ENCODE measurements at regions not wholly inside any gene's neighbourhood (a gene's known extent, or its start where the extent isn't known, plus 50 kb on each side); places are given as distances from the start of the nearest gene placed in this dataset.
"Not testable (repeated sequence)": the region's sequence is repeated elsewhere in the genome, so short reads cannot be mapped to it uniquely, and the experiment has no call there.

DNA sequence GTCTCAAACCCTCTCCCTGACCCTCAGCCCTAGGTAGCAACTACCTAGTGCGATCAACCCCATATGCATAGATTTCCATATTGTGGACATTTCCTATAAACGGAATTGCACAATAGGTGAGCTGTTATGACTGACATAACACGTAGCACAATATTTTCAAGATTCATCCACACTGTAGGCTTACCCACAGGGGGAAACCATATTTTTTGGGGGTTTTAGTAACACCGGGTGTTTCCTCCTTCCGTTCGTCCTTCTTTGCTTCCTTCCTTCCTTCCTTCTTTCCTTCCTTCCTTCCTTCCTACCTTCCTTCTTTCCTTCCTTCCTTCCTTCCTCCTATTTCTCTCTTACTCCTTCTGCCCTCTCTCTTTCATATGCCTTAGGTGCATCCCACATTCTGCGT, 524.2 kb downstream of the CWH43 start:
- not testable (repeated sequence) for H3K9ac ChIP-seq (ENCODE audit: low read length); H3K36me3 ChIP-seq (ENCODE audit: control insufficient read depth, insufficient read depth, low read length); H3K27ac ChIP-seq (ENCODE audit: low read depth, low read length); H3K4me1 ChIP-seq (ENCODE audit: control insufficient read depth, insufficient read depth, low read length); H3K27me3 ChIP-seq (ENCODE audit: control insufficient read depth, insufficient read depth, low read length); H3K4me3 ChIP-seq (ENCODE audit: low read depth, low read length)
- peaks cover 46% of the 10 kb centered on the region for H3K9me3 ChIP-seq (ENCODE audit: control insufficient read depth, insufficient read depth, low read depth, low read length)

DNA sequence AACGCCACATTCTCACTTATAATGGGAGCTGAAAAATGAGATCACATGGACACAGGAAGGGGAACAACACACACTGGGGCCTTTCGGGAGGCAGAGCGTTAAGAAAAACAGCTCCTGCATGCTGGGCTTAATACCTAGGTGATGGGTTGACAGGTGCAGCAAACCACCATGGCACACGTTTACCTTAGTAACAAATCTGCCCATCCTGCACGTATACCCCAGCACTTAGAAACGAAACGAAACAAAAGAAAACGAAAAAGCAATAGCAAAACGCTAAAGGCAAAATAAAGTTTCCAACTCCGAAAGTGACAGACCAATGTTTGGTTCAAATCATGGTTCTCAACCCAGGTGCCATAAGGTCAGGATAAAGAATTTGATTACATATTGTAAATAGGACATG, 525.3 kb downstream of the CWH43 start:
- not testable (repeated sequence) for H3K4me1 ChIP-seq (ENCODE audit: control insufficient read depth, insufficient read depth, low read length); H3K27me3 ChIP-seq (ENCODE audit: control insufficient read depth, insufficient read depth, low read length); H3K9ac ChIP-seq (ENCODE audit: low read length); H3K36me3 ChIP-seq (ENCODE audit: control insufficient read depth, insufficient read depth, low read length); H3K27ac ChIP-seq (ENCODE audit: low read depth, low read length); H3K4me3 ChIP-seq (ENCODE audit: low read depth, low read length)
- peaks cover 53% of the 10 kb centered on the region for H3K9me3 ChIP-seq (ENCODE audit: control insufficient read depth, insufficient read depth, low read depth, low read length)

DNA sequence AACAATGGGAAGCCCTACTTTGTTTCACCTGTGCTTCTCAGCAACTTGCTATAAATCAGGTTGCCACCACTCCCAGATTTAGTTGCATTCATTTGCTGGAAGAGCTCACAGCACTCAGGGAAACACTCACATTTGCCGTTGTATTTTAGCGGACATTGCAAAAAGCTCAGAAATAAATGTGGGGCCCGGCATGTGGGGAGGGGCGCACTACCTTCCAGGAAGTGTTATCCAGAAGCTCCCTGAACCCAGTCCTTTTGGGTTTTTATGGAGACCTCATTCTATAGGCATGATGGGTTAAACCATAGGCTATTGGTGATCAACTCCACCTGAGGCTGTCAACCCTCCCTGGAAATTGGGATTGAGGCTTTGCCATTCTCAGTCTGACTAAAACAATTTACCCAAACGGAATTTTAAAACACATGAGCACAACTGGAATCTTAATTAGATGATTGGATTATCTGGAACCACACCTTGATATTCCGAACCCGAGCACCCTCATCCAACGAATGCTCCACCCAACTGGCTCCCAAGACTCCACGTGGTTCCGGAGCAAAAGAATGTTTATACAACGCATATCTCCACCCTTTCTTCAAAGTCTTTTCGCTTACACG, 525.9 kb downstream of the CWH43 start:
- H3K27me3 ChIP-seq (ENCODE audit: control insufficient read depth, insufficient read depth, low read length); H3K4me3 ChIP-seq (ENCODE audit: low read depth, low read length); H3K27ac ChIP-seq (ENCODE audit: low read depth, low read length); H3K36me3 ChIP-seq (ENCODE audit: control insufficient read depth, insufficient read depth, low read length); H3K4me1 ChIP-seq (ENCODE audit: control insufficient read depth, insufficient read depth, low read length); H3K9ac ChIP-seq (ENCODE audit: low read length): not testable (repeated sequence)
- peaks cover 58% of the 10 kb centered on the region for H3K9me3 ChIP-seq (ENCODE audit: control insufficient read depth, insufficient read depth, low read depth, low read length)

DNA sequence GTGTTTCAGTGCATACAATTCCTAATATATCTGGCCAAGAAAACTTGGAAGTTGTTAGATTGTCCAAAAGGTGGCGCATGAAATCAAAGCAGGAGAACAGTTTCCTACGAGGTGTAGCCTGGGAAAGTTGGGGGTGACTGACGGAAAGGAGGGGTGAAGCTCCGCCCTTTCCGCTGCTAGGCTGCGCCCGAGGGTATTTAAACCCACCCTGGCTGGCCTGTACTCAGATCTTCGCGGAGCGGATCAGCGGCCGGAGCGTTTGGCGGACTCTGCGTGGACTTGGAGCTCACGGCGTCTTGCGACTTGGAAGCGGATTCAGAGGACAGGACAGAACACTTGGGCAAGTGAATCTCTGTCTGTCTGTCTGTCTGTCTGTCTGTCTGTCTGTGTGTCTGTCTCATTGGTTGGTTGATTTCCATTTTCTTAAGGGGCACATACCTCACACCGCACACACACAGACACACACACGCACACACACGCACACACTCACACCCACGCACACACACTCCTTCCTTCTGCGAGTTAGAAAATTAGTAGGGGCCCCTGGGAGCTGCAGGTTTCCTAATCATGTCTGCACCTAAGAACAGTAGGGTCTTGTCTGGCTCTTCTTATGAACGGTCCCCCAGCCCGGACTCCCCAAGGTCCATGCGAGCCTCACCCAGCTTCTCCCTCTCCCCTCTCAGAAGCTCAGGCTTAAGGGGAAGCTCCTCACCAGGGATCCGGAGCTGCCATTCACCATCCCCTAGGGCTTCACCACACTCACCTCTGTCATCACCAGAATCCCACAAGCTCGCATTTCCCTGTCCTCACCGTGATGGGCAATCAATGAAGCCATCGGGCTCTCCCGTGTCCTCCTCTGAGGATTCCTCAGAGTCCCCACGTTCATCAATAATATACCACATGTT, 526.8 kb downstream of the CWH43 start:
- peaks cover 58% of the 10 kb centered on the region for H3K9me3 ChIP-seq (ENCODE audit: control insufficient read depth, insufficient read depth, low read depth, low read length)
- H3K27me3 ChIP-seq (ENCODE audit: control insufficient read depth, insufficient read depth, low read length); H3K36me3 ChIP-seq (ENCODE audit: control insufficient read depth, insufficient read depth, low read length); H3K27ac ChIP-seq (ENCODE audit: low read depth, low read length); H3K9ac ChIP-seq (ENCODE audit: low read length); H3K4me3 ChIP-seq (ENCODE audit: low read depth, low read length); H3K4me1 ChIP-seq (ENCODE audit: control insufficient read depth, insufficient read depth, low read length): not testable (repeated sequence)

DNA sequence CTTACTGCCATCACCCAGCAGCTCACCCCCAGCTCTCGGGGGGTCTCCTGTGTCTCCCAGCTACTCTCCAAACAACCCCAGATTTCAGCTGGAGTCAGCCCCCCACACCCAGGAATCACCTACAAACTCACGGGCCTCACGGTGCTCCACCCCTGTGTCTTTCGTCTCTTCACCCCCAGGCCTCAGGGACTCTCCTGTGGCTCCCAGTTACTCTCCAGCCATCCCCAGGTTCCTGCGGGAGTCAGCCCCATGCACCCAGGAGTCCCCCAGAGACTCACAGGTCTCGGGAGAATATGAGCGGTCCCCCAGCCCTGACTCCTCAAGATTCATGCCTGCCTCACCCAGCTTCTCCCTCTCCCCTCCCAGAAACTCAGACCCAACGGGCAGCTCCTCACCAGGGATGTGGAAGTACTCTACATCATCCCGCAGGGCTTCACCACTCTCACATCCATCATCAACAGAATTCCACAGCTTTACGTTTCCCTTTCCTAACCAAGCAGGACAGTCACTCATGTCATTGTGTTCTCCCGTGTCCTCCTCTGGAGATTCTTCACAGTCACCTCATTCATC, 527.6 kb downstream of the CWH43 start:
- H3K4me1 ChIP-seq (ENCODE audit: control insufficient read depth, insufficient read depth, low read length); H3K36me3 ChIP-seq (ENCODE audit: control insufficient read depth, insufficient read depth, low read length); H3K27me3 ChIP-seq (ENCODE audit: control insufficient read depth, insufficient read depth, low read length); H3K9ac ChIP-seq (ENCODE audit: low read length); H3K27ac ChIP-seq (ENCODE audit: low read depth, low read length); H3K4me3 ChIP-seq (ENCODE audit: low read depth, low read length): not testable (repeated sequence)
- H3K9me3 ChIP-seq (ENCODE audit: control insufficient read depth, insufficient read depth, low read depth, low read length) = peaks cover 58% of the 10 kb centered on the region

DNA sequence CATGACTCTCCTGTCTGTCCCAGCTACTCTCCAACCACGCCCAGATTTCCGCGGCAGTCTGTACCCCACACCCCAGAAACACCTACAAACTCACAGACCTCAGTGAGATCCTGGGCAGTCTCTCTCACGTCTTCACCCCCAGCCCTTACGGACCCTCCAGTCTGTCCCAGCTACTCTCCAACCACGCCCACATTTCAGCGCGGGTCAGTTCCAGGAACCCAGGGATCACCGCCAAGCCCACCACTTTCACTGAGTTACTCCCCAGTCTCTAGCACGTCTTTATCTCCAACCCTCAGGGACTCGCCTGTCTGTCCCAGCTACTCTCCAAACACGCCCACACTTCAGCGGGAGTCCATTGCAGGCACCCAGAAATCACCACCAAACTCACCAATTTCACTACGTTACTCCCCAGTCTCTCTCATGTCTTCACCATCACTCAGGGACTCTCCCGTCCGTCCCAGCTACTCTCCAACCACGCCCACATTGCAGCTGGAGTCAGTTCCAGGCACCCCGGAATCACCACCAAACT, 528.2 kb downstream of the CWH43 start:
- peaks cover 58% of the 10 kb centered on the region for H3K9me3 ChIP-seq (ENCODE audit: control insufficient read depth, insufficient read depth, low read depth, low read length)
- H3K9ac ChIP-seq (ENCODE audit: low read length); H3K4me3 ChIP-seq (ENCODE audit: low read depth, low read length); H3K4me1 ChIP-seq (ENCODE audit: control insufficient read depth, insufficient read depth, low read length); H3K27me3 ChIP-seq (ENCODE audit: control insufficient read depth, insufficient read depth, low read length); H3K36me3 ChIP-seq (ENCODE audit: control insufficient read depth, insufficient read depth, low read length); H3K27ac ChIP-seq (ENCODE audit: low read depth, low read length): not testable (repeated sequence)

DNA sequence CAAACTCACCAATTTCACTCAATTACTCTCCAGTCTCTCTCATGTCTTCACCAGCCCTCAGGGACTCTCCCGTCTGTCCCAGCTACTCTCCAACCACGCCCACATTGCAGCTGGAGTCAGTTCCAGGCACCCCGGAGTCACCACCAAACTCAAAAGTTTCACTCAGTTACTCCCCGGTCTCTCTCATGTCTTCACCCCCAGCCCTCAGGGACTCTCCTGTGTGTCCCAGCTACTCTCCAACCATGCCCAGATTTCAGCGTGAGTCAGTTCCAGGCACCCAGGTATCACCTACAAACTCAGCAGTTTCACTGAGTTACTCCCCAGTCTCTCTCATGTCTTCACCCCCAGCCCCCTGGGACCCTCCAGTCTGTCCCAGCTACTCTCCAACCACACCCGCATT, 528.8 kb downstream of the CWH43 start:
- H3K4me3 ChIP-seq (ENCODE audit: low read depth, low read length); H3K4me1 ChIP-seq (ENCODE audit: control insufficient read depth, insufficient read depth, low read length); H3K27ac ChIP-seq (ENCODE audit: low read depth, low read length); H3K27me3 ChIP-seq (ENCODE audit: control insufficient read depth, insufficient read depth, low read length); H3K9ac ChIP-seq (ENCODE audit: low read length); H3K36me3 ChIP-seq (ENCODE audit: control insufficient read depth, insufficient read depth, low read length): not testable (repeated sequence)
- H3K9me3 ChIP-seq (ENCODE audit: control insufficient read depth, insufficient read depth, low read depth, low read length) = peaks cover 58% of the 10 kb centered on the region

DNA sequence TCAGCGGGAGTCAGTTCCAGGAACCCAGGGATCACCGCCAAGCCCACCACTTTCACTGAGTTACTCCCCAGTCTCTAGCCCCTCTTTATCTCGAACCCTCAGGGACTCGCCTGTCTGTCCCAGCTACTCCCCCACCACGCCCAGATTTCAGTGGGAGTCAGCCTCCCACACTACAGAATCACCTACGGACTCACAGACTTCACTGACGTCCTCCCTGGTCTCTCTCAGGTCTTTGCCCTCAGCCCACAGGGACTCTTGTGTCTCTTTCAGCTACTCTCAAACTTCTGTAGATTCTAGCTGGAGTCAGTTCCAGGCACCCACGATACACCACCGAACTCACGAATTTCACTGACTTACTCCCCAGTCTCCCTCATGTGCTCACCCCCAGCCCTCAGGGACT, 529.2 kb downstream of the CWH43 start:
- H3K9me3 ChIP-seq (ENCODE audit: control insufficient read depth, insufficient read depth, low read depth, low read length) = peaks cover 57% of the 10 kb centered on the region
- H3K4me1 ChIP-seq (ENCODE audit: control insufficient read depth, insufficient read depth, low read length); H3K9ac ChIP-seq (ENCODE audit: low read length); H3K27ac ChIP-seq (ENCODE audit: low read depth, low read length); H3K4me3 ChIP-seq (ENCODE audit: low read depth, low read length); H3K36me3 ChIP-seq (ENCODE audit: control insufficient read depth, insufficient read depth, low read length); H3K27me3 ChIP-seq (ENCODE audit: control insufficient read depth, insufficient read depth, low read length): not testable (repeated sequence)

DNA sequence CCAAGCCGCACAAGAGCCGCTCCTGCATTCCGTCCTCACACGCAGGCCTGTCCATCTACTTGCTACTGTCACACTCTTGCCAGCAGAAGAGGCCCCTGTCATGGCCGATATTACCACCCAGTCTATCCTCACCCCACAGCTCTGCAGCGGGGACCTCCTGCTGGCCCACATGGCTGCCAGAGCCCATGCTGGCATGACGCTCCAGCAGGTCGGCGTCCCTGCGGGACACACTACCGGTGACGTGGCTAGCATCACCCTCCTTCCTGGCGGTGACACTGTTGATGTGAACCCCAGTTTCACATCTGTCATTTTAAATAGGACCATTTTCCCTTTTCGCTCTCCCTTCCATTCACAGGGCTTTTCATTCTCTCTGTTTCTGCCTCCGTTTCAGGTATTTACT, 530.0 kb downstream of the CWH43 start:
- H3K4me3 ChIP-seq (ENCODE audit: low read depth, low read length); H3K4me1 ChIP-seq (ENCODE audit: control insufficient read depth, insufficient read depth, low read length); H3K27me3 ChIP-seq (ENCODE audit: control insufficient read depth, insufficient read depth, low read length); H3K9ac ChIP-seq (ENCODE audit: low read length); H3K27ac ChIP-seq (ENCODE audit: low read depth, low read length); H3K36me3 ChIP-seq (ENCODE audit: control insufficient read depth, insufficient read depth, low read length): not testable (repeated sequence)
- peaks cover 51% of the 10 kb centered on the region for H3K9me3 ChIP-seq (ENCODE audit: control insufficient read depth, insufficient read depth, low read depth, low read length)

DNA sequence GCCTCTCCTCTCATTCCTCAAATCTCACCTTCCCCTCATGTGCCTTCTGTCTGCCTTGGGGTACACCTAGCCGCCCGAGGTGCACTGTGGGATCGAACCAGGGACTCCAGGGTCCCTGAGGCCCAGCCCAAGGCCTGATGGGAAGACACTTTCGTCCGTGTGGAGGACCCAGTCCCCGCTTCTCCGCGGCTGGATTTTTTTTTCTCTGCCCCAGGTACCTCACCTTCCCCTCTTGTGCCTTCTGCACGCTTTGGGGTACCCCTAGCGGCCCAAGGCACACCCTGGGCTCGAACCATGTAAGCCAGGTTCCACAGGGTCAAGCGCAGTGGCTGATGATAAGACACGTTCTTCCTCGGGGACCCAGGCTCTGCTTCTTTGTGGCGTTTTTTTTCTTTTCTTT, 530.7 kb downstream of the CWH43 start:
- H3K4me1 ChIP-seq (ENCODE audit: control insufficient read depth, insufficient read depth, low read length) = no peaks in the 10 kb centered on the region
- no peaks in the 10 kb centered on the region for H3K36me3 ChIP-seq (ENCODE audit: control insufficient read depth, insufficient read depth, low read length)
- peaks cover 44% of the 10 kb centered on the region for H3K9me3 ChIP-seq (ENCODE audit: control insufficient read depth, insufficient read depth, low read depth, low read length)
- no peak overlapping the region for H3K27ac ChIP-seq (ENCODE audit: low read depth, low read length)
- no peak overlapping the region for H3K9ac ChIP-seq (ENCODE audit: low read length)
- H3K27me3 ChIP-seq (ENCODE audit: control insufficient read depth, insufficient read depth, low read length) = no peaks in the 10 kb centered on the region
- no peak overlapping the region for H3K4me3 ChIP-seq (ENCODE audit: low read depth, low read length)

DNA sequence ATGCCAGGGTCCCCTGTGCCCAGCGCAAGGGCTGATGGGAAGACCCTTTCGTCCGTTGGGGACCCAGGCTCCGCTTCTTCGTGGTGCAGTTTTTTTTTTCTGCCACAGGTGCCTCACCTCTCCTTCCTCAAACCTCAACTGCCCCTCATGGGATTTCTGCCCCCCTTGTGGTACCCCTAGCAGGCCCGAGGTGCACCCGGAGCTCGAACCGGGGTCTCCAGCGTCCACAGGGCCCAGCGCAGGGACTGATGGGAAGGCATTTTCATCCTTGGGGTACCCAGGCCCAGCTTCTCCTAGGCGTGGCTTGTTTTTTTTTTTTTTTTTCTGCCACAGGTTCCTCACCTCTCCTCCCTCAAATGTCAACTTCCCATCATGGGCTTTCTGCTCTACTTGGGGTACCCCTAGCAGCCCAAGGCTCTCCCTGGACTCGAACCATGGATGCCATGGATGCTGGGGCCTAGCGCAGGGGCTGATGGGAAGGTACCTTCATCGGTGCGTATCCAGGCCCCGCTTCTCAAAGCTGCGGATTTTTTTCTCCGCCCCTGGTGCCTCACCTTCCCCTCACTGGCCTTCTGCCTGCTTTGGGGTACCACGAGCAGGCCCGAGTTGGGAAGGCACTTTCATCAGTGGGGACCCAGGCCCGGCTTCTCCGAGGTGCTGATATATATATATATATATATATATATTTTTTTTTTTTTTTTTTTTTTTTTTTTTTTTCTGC, 531.6 kb downstream of the CWH43 start:
- H3K9ac ChIP-seq (ENCODE audit: low read length); H3K27me3 ChIP-seq (ENCODE audit: control insufficient read depth, insufficient read depth, low read length); H3K4me3 ChIP-seq (ENCODE audit: low read depth, low read length): not testable (repeated sequence)

More for the DNA sequence above, 531.6 kb downstream of the CWH43 start:
- peaks cover 37% of the 10 kb centered on the region for H3K9me3 ChIP-seq (ENCODE audit: control insufficient read depth, insufficient read depth, low read depth, low read length)
- H3K27ac ChIP-seq (ENCODE audit: low read depth, low read length); H3K4me1 ChIP-seq (ENCODE audit: control insufficient read depth, insufficient read depth, low read length); H3K36me3 ChIP-seq (ENCODE audit: control insufficient read depth, insufficient read depth, low read length): not testable (repeated sequence)

Measured in HUES6 (cell line).